ENCODE measurements at regions not wholly inside any gene's neighbourhood (a gene's known extent, or its start where the extent isn't known, plus 50 kb on each side); places are given as distances from the start of the nearest gene placed in this dataset.

DNA sequence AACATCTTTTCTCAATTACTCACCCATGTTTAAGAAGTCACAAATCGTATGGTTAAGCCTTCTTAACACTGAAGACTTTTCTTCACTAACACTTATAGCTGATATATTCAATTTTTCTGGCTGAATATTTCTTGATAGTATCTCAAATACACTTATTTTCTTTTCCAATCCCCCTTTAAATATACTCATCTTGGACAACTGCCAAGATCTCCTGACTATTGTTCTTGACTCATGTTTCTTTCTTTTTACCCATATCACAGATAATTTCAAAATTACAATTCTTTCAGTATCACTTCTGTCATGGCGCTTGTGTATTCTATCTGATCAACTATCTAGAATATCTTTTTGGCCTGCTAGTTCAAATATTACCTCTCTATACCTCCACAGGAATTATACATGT lies 954.3 kb upstream of the ACVR2A start:
- H3K4me3 ChIP-seq (ENCODE audit: low read depth, low read length) = no peak overlapping the region
- DNase-seq (ENCODE audit: low read depth) = no peak
- TF ChIP-seq, protein P1, sequence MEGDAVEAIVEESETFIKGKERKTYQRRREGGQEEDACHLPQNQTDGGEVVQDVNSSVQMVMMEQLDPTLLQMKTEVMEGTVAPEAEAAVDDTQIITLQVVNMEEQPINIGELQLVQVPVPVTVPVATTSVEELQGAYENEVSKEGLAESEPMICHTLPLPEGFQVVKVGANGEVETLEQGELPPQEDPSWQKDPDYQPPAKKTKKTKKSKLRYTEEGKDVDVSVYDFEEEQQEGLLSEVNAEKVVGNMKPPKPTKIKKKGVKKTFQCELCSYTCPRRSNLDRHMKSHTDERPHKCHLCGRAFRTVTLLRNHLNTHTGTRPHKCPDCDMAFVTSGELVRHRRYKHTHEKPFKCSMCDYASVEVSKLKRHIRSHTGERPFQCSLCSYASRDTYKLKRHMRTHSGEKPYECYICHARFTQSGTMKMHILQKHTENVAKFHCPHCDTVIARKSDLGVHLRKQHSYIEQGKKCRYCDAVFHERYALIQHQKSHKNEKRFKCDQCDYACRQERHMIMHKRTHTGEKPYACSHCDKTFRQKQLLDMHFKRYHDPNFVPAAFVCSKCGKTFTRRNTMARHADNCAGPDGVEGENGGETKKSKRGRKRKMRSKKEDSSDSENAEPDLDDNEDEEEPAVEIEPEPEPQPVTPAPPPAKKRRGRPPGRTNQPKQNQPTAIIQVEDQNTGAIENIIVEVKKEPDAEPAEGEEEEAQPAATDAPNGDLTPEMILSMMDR (IDR thresholded peaks at IDR 0.05; ENCODE audit: insufficient read depth, low read depth, low read length) = no peak

DNA sequence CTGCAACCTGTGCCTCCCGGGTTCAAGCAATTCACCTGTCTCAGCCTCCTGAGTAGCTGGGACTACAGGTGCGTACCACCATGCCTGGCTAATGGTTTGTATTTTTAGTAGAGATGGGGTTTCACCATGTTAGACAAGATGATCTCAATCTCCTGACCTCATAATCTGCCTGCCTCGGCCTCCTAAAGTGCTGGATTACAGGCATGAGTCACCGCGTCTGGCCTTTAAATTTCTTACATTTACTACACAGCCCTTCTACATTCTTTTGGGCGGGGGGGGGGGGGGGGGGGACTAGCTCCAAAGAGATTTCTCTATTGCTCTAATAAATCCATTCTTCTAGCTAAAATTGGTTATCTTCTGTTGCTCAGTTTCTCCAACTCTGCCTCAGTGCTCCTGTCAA lies 964.9 kb upstream of the ACVR2A start:
- TF ChIP-seq, protein P1 (IDR thresholded peaks at IDR 0.05; ENCODE audit: insufficient read depth, low read depth, low read length) = no peak
- peak; percentile 27 for DNase-seq (ENCODE audit: low read depth)
- H3K4me3 ChIP-seq (ENCODE audit: low read depth, low read length) = no peak overlapping the region

DNA sequence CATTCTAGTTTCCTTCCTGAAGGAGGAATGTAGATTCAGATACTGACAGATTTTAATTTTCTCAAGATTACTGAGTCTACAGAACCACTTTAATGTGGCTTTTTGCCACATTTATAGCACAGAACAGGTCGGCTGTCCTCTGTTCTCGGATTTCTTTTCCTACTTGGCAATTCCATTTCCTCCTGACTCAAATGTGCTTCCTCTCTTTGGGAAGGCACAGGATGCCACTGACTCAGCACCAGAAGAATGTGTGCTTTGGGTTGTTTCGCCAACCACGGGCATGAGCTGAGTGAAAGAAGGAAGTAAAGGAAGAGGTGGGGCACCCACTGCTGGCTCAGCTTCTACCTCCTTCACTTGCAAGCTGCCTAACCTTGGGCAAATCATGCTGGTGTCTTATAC lies 970.6 kb upstream of the ACVR2A start:
- TF ChIP-seq, protein P1 (IDR thresholded peaks at IDR 0.05; ENCODE audit: insufficient read depth, low read depth, low read length) = no peak
- H3K4me3 ChIP-seq (ENCODE audit: low read depth, low read length) = no peak overlapping the region
- DNase-seq (ENCODE audit: low read depth) = peak; percentile 30

DNA sequence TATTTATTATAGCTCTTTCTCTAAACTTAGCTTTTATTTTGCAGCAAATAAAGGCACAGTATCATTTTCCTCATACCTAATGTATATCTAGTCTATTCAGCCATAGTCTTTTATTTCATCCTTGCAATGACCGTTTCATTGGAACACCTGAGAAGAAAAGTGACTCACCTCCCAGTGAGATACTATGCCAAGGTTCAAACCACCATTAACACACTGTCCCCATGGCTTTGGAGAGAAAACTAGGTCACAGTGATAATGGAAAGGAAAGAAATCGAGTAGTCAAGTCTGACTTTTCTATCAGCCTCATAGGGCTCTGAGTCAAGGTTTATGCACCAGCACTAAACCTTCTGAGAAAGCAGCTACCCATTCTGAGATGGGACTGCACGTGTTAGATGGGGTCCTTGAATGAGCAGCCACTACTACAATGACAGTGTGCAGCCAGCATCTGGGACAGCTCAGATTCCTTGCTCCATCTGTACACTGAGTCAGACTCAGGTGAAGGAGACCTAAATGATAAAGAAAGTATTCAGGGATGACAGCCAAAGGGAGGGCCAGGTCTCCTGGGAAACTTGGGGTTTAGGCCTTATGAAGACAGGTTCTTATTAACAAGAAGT lies 971.1 kb upstream of the ACVR2A start:
- TF ChIP-seq, protein P1 (IDR thresholded peaks at IDR 0.05; ENCODE audit: insufficient read depth, low read depth, low read length) = no peak
- no peak overlapping the region for H3K4me3 ChIP-seq (ENCODE audit: low read depth, low read length)
- no peak for DNase-seq (ENCODE audit: low read depth)

DNA sequence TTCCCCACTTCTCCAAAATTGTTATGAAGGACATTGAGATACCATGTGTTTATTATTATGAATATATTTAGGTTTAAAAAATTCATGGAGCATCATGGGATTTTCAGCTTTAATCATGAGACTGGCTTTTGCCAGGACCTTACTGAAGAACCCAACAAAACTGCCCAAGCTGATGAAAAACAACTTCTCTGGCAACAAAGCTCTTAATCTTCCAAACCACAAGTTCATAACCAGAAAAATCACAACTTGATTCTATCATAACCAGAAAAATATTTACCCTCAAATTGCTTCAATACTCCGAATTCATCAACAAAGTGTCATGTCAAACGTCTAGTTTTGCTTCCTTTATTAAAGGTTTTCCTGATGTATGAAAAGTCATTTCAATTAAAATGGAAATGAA lies 971.8 kb upstream of the ACVR2A start:
- TF ChIP-seq, protein P1 (IDR thresholded peaks at IDR 0.05; ENCODE audit: insufficient read depth, low read depth, low read length) = no peak
- H3K4me3 ChIP-seq (ENCODE audit: low read depth, low read length) = no peak overlapping the region
- DNase-seq (ENCODE audit: low read depth) = no peak

DNA sequence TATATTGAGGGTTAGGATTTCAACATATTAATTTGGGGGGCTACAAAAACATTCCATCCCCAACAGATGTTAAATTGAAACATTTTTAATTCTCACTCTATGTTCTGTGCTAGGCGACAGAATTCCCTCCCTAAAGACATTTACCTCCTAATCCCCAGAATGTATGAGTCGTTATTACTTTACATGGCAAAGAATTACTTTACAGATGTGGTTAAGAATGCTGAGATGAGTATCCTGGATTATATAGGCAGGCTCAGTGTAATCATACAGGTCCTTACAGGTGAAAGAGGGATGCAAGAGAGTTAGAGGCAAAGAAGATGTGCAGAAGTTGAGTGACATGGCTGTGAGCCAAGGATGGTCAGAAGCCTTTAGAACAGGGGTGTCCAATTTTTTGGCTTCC lies 974.1 kb upstream of the ACVR2A start:
- no peak overlapping the region for H3K4me3 ChIP-seq (ENCODE audit: low read depth, low read length)
- DNase-seq (ENCODE audit: low read depth) = no peak
- TF ChIP-seq, protein P1 (IDR thresholded peaks at IDR 0.05; ENCODE audit: insufficient read depth, low read depth, low read length) = no peak

DNA sequence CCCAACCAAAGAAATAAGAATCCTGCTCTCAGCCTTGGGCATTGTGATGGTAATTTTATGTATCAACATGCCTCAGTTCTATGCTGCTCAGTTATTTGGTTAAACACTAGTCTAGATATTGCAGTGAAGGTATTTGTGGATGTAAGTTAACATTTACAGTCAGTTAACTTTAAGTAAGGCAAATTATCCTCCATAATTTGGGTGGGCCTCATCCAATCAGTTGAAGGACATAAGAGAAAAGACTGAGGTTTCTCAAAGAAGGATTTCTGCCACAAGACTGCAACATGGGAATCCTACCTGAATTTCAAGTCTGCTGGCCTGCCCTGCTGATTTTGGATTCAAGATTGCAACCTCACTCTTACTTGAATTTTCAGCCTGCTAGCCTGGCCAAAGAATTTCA lies 975.5 kb upstream of the ACVR2A start:
- TF ChIP-seq, protein P1 (IDR thresholded peaks at IDR 0.05; ENCODE audit: insufficient read depth, low read depth, low read length) = no peak
- no peak overlapping the region for H3K4me3 ChIP-seq (ENCODE audit: low read depth, low read length)
- no peak for DNase-seq (ENCODE audit: low read depth)
